ENCODE measurements at regions not wholly inside any gene's neighbourhood (a gene's known extent, or its start where the extent isn't known, plus 50 kb on each side); places are given as distances from the start of the nearest gene placed in this dataset.

DNA sequence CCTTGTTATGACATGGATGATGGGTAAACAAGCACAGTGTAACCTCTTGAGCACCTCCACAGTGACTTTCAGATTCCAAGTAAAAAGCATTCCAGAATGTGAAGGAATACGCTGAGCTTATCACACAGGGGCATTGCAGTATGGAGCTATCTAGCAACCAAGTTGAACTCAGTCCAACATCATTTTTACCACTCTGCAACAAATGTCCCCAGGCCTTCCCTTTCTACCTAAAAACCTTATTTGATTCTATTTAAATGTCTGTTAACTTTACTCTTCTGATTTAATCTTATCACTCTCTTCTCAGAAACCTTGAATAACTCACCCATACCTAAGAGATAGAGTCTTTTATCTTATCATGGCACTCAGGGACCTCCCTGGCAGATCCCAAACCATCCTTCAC is 195.8 kb upstream of the CDYL start:
- in situ Hi-C loops (cut with MboI; ENCODE audit: low pct_unique_long_range_greater_than_20kb, low sequenced_read_pairs), result no loop called here
- DNase-seq, result no peak

DNA sequence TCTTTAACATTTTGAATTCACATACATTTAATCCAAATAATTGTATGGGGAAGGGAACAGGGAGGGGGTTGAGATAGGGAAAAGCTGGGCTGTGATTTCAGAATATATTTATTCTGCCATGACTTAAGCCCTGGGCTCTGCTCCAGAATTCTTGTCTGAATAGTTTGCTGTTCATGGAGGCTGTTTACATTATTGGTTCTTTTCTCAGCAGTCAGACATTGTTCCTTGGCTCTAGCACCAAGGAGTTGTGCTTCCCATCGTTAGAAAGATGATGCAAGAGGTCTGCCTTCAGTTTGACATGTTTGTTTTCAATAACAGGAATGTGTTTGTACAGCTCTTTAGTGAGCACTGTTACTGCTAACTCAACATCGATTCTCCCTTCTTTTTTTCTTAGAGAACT is 198.8 kb upstream of the CDYL start:
- in situ Hi-C loops (cut with MboI; ENCODE audit: low pct_unique_long_range_greater_than_20kb, low sequenced_read_pairs), result no loop called here

DNA sequence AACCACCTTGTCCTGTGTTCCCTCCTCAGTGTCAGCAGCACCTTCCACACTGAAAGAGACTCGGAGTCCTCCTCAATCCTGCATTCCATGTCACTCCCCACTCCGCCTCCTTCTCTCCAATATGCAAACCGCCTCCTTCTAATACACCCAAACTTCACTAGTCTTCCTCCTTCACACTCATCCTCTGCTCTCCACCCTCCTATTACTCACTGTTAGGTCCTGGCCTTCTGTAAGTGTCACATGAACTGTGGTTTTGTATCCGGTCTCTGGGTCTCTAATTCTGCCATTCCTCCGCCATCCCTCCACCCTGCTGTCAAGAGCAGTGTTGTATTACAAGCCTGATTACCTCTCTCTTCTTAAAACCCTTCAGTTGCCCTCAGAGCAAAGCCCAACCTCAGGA is 200.5 kb upstream of the CDYL start:
- DNase-seq, result no peak
- in situ Hi-C loops (cut with MboI; ENCODE audit: low pct_unique_long_range_greater_than_20kb, low sequenced_read_pairs), result no loop called here

More for the DNA sequence above, 198.8 kb upstream of the CDYL start:
- no peak for DNase-seq

DNA sequence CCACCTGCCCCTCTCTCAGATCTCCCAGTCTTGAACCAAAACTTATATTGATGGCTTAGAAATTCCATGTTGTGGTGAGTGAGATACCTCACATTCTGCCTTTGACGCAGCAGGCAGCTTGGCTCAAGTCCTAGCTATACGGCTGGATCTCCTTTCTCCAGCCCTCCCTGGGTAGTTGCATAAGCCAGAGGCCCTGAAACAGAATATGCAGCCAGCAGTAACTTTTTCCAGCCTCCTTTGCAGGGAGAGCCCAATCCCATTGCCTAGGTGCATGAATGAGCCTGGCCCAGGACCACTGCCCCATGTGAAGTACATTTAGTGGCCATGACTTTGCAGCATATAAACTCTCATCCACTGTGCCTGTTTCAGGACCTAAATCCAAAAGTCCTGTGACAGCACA is 202.2 kb upstream of the CDYL start:
- in situ Hi-C loops (cut with MboI; ENCODE audit: low pct_unique_long_range_greater_than_20kb, low sequenced_read_pairs), result no loop called here
- DNase-seq, result no peak

DNA sequence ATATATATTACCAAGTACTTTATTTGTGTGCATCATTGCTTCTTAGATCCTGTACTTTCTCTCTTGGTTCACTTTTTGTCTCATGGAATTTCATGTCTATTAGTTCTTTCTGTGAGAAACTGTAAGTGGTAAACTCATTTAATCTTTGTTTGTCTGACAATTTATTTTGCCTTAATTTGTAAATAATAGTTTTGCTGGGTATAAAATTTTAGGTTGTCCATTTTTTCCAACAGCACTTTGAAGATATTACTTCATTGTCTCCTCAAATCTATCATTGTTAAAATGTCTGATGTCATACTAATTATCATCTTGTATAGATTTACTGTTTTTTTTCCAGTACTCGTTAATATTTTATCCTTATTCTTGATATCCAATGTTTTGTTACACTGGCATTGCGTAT is 205.2 kb upstream of the CDYL start:
- DNase-seq, result no peak
- in situ Hi-C loops (cut with MboI; ENCODE audit: low pct_unique_long_range_greater_than_20kb, low sequenced_read_pairs), result no loop called here

DNA sequence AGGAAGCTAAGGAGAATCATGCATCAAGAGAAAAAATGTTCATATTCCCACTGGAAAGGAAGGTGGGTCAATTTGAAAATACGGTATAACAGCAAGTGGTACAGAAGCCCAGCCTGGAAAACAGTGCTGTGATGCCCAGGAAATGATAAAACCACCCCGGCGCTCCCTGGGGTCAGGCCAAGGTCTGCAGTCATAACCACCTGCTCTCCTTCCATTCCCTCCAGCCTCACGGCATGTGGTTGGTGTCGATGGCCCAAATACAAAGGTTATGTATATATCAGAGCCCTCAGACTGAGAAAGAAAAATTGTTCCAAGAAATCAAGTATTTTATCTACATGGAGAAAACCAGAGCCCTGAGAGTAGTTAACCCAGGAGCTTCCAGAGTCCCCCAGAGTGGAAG is 208.1 kb upstream of the CDYL start:
- in situ Hi-C loops (cut with MboI; ENCODE audit: low pct_unique_long_range_greater_than_20kb, low sequenced_read_pairs), result no loop called here
- DNase-seq, result no peak

DNA sequence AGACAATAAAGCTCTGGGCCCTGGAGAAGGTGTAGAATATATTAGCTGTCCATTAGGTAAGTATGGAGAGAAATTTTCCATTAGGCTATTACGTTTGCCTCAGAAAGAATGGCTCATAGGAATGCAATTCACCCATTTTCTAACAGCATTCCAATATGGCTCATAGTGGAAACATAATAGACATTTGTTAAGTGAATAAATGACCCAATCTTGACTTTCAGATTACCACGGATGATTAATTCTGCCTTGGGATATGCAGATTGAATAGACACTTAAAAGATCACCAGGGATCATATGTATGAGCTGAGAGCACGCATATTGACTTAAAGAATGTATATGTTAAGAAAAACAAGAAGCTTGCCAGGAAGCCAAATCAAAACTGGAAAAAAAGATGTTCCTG is 209.1 kb upstream of the CDYL start:
- no peak for DNase-seq
- in situ Hi-C loops (cut with MboI; ENCODE audit: low pct_unique_long_range_greater_than_20kb, low sequenced_read_pairs), result no loop called here

DNA sequence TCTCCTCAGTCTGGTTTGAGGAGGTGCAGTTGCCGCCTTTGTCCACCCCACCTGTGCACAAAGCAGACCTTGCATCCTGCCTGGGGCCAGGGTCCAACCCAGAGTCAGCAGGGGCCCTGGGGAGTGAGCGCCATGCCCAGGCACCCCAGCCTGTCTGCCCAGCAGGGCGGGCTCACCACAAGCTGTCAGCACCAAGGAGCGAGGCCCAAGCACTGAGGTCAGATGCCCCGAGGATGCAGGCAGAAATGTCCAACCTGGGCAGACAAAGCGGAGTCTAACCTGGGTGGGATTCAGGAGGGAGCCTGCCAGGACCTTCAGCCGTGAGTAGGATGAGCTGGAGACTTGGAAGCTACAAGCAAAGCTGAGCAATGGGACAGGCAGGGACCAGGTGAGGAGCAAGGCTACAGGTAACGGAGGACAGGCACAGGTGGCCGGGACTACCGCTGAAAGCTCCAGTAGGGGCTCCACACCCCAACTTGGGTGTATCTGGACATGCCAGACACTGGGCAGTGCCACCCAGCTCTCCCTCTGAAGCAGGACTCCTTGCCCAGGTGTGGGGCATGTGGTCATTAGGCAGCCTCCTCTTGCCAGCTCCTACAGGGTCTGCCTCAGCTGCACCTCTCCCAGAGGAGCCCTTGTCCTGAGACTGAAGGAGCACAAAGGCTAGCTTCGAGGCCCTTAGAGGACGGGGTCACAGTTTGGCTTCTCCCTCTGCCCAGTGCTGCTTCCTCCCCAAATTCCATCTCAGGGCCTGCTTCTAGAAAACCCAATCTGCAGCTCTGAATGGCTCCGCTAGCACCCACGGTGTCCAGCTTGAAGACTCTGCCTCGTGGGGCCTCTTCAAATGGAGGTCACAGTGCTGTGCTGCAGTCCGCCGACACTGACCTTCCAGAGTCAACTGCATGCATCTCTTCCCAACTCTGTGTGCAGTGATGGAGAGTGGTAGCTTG is 210.6 kb upstream of the CDYL start:
- DNase-seq, result no peak
- in situ Hi-C loops (cut with MboI; ENCODE audit: low pct_unique_long_range_greater_than_20kb, low sequenced_read_pairs), result no loop called here

DNA sequence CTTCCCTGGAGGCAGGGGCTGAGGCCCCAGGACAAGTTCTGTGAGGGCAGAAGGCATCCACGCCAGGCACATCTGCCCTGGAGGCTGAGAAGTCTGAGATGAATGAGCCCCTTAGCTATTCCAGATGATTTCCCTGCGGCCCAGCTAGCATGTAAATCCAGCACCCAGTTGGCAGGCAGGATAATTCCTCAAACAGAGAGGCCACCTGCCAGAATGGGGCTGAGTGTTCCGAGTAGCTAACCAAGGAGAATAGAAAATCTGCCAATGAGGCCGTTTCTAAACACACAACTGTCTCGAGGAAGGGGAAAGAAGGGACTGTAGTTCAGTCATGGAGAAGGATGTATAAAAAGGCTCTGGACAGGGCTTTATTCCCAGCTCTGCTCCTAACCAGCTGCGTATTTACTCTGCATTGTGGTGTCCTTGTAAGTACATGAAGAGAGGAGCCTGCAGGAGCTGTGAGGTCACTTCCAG is 211.4 kb upstream of the CDYL start:
- in situ Hi-C loops (cut with MboI; ENCODE audit: low pct_unique_long_range_greater_than_20kb, low sequenced_read_pairs), result no loop called here
- DNase-seq, result no peak

DNA sequence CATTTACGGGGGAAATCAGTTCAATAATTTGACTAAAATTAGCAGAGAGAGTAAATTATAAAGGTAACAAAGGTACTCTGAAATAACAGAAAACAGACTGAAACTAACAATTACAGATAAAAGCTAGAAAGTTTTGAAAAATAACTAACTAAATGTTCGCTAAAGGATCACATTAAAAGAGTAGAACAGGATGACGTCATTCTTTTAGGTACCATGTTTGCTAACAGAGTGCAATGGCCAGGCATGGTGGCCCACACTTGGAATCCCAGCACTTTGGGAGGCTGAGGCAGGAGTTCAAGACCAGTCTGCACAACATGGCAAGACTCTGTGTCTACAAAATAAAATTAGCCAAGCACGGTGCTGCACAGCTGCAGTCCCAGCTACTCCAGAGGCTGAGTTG is 212.3 kb upstream of the CDYL start:
- in situ Hi-C loops (cut with MboI; ENCODE audit: low pct_unique_long_range_greater_than_20kb, low sequenced_read_pairs), result no loop called here
- no peak for DNase-seq

DNA sequence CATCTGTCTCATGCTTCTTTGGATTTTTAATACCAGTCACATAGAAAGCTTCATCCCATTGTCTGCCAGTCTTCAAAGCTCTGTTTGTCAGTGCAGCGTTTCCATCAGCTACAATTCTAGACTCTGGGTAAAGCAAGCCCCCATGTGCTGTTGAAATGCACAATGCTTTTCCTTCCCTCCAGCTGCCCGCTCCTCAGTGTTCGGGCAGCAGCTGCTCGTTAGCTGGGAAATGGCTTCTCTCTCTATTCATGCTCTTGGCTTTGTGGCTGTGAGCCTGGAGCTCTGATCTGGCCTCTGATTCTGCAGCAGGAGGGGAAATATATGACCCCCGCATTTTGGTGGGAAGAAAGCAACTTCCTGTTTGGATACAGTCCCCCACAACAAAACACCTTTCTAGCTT is 213.0 kb upstream of the CDYL start:
- DNase-seq, result no peak
- in situ Hi-C loops (cut with MboI; ENCODE audit: low pct_unique_long_range_greater_than_20kb, low sequenced_read_pairs), result no loop called here

DNA sequence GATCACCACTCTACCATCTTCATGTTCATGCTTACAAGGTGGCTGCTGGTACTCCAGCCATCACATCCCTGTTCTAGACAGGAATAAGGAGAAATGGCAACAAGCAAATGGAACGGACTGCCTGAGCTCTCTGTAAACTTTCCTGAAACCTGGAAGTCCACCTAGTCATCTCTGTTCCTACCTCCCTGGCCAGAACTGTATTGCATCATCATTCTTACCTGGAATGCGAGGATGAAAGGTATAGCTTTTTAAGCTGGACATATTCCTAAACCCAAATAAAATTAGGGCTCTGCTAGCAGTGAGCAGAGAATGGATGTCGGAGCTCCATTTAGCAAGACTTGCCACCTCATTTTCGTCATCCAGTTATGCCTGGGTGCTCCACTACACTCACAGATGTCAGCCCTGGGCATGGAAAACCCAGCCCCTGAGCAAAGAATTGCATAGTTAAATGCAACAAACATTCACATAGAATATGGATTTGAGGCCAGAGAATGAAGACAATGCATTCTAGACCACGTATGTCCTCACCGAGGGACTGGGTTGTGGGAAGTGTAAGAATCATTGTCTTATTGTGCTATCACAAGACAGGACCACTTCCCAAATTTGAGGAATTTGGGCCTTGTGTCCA is 214.3 kb upstream of the CDYL start:
- in situ Hi-C loops (cut with MboI; ENCODE audit: low pct_unique_long_range_greater_than_20kb, low sequenced_read_pairs), result no loop called here
- no peak for DNase-seq

DNA sequence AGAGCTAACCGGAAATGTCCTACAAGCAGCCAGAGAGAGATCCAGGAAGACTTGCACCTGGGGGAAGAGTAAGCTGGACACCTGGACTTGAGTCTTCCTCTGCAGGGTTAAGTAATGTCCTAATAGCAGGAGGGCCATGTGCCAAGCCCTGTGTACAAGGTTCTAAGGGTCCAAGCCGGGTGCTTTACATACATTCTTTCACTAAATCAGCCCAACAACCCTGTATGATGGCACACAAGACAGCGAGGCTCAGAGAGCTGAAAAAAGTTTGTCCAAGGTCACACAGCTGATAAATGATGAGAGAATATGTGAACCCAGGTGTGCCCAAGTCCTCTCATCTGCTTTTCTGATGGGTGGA is 215.1 kb upstream of the CDYL start:
- in situ Hi-C loops (cut with MboI; ENCODE audit: low pct_unique_long_range_greater_than_20kb, low sequenced_read_pairs), result no loop called here
- no peak for DNase-seq

DNA sequence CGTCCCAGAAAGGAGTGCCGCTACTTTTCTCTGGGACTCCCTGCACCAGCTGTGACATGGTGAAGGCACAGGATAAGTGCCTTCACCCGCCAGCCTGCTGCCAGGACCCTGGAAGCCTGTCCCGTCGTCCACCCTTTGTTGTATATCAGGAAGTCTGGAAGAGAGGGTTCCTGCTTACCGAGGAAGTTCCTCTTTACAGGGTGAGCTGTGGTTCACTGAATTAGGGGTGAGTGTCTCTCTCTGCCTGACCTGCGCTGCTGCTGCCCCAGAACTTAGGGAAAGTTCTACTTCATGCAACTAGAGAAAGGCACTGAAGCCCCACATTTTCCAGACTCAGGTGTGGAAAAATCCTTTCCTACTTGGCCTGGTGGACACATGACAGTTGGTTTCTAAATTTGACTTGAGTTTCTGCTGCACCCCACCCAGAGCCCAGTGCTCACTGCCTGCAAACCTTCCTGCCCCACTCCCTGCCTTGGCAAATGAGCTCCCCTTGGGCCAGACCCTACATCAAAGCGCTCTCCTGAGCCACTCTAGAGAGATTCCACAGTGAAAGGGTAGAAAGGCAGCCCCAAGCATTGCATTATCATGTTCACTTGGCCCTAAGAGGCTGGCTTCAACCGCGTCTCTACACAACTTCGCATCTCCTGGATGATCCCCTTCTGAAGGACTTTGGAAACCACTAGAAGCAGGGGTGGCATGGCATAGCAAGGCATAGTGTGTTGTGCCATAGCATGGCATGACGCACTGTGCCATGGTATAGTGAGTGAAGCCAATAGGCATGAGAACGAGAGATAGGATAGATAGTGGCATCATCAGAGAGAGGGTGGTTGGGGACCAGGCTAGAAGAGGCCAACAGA is 215.8 kb upstream of the CDYL start:
- peak; percentile 17 for DNase-seq
- in situ Hi-C loops (cut with MboI; ENCODE audit: low pct_unique_long_range_greater_than_20kb, low sequenced_read_pairs), result no loop called here

DNA sequence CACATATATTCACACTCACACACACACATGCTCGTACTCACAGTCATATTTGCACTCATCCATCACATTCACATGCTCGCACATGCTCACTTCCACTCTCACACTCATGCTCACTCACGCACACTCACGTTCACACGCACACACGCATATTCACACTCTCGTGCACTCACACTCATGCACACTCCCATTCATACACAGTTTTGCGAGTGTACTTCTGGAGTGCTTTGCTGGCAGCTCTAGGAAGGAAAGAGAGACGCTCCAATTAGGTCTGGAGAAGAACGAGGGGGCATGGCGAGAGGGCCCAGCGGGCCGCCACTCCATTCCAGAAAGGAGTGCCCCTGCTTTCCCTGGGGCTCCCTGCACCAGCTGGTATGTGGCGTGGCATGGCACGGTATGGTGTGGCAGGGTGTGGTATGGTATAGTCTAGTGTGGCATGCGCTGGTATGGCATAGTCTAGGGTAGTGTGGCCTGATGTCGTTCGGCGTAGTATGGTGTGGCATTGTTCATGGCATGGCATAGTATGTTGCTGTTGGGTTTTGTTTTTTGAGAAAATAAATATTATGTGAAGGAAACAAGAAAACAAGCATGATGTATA is 216.8 kb upstream of the CDYL start:
- in situ Hi-C loops (cut with MboI; ENCODE audit: low pct_unique_long_range_greater_than_20kb, low sequenced_read_pairs), result no loop called here
- DNase-seq, result no peak

DNA sequence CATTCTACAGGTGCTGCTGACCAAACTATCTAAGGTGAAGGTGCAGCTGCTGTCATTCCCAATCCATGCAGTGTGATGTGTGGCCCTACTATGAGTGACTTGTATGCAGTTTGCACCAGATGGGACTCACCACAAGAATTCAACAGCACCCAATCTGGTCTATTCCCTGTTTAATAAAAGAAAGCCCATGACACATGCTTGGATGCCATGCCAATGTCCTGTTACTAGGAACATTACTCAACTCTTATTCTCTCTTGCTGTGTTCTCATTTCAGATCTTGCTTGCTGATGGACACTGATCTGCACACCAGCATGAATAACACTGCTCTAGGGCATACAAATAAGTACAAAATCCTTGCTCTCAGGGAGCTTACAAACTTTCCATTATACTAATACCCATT is 221.6 kb upstream of the CDYL start:
- in situ Hi-C loops (cut with MboI; ENCODE audit: low pct_unique_long_range_greater_than_20kb, low sequenced_read_pairs), result no loop called here
- no peak for DNase-seq

DNA sequence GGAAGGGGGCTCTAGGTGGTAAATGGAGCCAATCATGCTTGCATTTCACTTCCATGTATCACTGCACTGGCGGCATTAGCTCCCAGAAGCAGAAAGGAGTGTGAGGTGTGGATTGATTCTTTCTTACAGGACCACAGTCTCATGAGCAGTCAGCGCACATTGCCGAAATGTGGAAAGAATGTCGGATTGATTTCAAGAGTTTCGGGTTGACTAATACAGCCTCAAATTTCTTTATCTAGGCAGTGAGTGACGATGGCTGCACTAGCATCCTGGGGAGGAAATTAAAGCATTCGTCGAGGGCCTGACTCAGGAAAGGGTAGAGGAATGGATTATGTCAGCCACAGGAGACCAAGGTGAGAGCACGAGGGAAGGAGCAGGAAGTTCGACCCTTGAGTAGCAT is 222.8 kb upstream of the CDYL start:
- in situ Hi-C loops (cut with MboI; ENCODE audit: low pct_unique_long_range_greater_than_20kb, low sequenced_read_pairs), result no loop called here
- no peak for DNase-seq

DNA sequence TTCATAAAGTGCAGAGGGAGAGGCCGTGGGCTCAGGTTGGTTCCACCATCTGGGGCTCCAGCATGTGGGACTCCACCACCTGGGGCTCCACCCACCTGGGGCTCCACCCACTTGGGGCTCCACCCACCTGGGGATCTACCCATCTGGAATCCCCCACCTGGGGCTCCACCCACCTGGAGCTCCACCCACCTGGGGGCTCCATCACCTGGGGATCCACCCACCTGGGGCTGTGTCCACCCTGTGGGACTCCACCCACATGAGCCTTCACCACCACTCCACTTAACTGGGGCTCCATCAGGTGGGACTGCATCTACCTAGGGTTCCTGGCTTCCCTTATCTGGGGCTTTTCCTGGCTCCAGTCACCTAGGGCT is 226.0 kb upstream of the CDYL start:
- DNase-seq, result no peak
- in situ Hi-C loops (cut with MboI; ENCODE audit: low pct_unique_long_range_greater_than_20kb, low sequenced_read_pairs), result no loop called here

DNA sequence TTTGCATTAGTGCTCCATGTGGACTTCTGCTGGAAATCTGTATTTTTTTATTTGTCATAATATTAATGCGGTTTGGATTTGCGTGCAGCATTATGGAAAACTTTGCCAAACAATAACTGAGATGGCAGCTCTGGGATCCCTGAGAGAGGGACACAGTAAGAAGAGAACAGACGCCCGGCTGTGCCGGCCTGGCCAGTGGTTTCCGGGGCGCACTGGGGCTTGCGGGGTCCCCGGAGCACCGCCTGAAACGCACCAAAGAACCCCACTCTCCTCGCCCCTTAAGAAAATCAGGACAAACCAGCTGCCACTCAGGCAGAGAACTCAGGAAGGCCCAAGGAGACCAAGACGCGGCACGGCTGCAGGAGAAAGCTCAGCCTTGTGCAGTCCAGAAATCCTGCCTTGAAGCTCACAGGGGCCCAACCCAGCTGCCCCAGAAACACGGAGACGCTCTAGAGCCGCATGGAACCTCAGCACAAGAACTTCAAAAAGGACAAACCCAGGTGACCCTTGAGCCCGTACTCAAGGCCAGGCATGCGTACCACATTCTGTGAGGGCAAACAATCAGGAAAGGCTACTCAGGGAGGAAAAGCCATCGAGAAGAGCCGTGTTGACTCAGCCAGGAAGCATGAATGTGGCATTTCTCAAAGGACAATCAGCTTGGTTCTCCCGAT is 226.5 kb upstream of the CDYL start:
- no peak for DNase-seq
- in situ Hi-C loops (cut with MboI; ENCODE audit: low pct_unique_long_range_greater_than_20kb, low sequenced_read_pairs), result no loop called here

All from KBM-7 (cell line).